Mesothelial cell of epicardium (in vitro differentiated cells): ENCODE measurements at regions not wholly inside any gene's neighbourhood (a gene's known extent, or its start where the extent isn't known, plus 50 kb on each side); places are given as distances from the start of the nearest gene placed in this dataset.

Experiments used
- DNase-seq, 2 experiments: peaks; one replicate each; pipeline ENCODE4 v3.0.0; 2021; ENCODE audit warnings: low spot score in 2 of 2; ENCODE audit not compliant: unreplicated experiment in 2 of 2
- H3K27ac Mint-ChIP-seq: 2 replicates; pipeline ENCODE4 v1.8.0; 2021; ENCODE audit warnings: mixed read lengths
- H3K27me3 Mint-ChIP-seq: 2 replicates; pipeline ENCODE4 v1.8.0; 2021; ENCODE audit warnings: low read depth, mixed read lengths
- H3K36me3 Mint-ChIP-seq: 2 replicates; pipeline ENCODE4 v1.8.0; 2021; ENCODE audit warnings: mixed read lengths
- H3K4me1 Mint-ChIP-seq: 2 replicates; pipeline ENCODE4 v1.8.0; 2021; ENCODE audit warnings: mixed read lengths
- H3K4me3 Mint-ChIP-seq: 2 replicates; pipeline ENCODE4 v1.8.0; 2021; ENCODE audit warnings: mild to moderate bottlenecking, moderate library complexity, mixed read lengths
- H3K9me3 Mint-ChIP-seq: 2 replicates; pipeline ENCODE4 v1.8.0; 2021; ENCODE audit warnings: mixed read lengths
- TF ChIP-seq, protein P1 (sequence below): fragments of 200-600 bp; sonication (generic); IDR thresholded peaks from one replicate; pipeline ENCODE4 v1.5.0; 2021; ENCODE audit warnings: antibody characterized with exemption; ENCODE audit not compliant: unreplicated experiment

DNA sequence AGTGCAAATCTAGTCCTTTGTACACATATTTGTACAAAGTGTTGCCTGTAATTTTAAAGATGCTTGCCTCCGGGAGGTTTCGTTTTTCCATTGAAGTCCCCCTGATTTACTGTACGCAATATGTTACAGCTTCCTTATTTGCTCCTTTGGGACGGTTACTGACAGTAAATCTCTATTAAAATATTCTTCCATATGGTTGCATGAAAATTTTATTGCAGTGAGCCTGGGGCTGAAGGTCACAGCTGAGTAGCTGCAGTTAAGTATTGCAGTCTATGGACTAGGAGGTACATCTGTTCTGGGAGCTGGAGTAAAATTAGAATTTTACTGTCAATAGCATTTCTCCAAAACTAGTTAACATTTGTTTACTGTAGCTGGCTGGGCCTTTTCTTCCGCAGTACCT lies 119.2 kb downstream of the ETAA1 start:
- Mint-ChIP-seq H3K27me3 (no peaks in the 10 kb centered on the region), H3K4me1 (peaks cover 60% of the 10 kb centered on the region), H3K9me3 (peaks cover 5% of the 10 kb centered on the region), H3K4me3 (no peak overlapping the region), H3K36me3 (peaks cover 3% of the 10 kb centered on the region), H3K27ac (no peak overlapping the region)
- TF ChIP-seq, protein P1, sequence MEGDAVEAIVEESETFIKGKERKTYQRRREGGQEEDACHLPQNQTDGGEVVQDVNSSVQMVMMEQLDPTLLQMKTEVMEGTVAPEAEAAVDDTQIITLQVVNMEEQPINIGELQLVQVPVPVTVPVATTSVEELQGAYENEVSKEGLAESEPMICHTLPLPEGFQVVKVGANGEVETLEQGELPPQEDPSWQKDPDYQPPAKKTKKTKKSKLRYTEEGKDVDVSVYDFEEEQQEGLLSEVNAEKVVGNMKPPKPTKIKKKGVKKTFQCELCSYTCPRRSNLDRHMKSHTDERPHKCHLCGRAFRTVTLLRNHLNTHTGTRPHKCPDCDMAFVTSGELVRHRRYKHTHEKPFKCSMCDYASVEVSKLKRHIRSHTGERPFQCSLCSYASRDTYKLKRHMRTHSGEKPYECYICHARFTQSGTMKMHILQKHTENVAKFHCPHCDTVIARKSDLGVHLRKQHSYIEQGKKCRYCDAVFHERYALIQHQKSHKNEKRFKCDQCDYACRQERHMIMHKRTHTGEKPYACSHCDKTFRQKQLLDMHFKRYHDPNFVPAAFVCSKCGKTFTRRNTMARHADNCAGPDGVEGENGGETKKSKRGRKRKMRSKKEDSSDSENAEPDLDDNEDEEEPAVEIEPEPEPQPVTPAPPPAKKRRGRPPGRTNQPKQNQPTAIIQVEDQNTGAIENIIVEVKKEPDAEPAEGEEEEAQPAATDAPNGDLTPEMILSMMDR = no peak
- DNase-seq = no peak

DNA sequence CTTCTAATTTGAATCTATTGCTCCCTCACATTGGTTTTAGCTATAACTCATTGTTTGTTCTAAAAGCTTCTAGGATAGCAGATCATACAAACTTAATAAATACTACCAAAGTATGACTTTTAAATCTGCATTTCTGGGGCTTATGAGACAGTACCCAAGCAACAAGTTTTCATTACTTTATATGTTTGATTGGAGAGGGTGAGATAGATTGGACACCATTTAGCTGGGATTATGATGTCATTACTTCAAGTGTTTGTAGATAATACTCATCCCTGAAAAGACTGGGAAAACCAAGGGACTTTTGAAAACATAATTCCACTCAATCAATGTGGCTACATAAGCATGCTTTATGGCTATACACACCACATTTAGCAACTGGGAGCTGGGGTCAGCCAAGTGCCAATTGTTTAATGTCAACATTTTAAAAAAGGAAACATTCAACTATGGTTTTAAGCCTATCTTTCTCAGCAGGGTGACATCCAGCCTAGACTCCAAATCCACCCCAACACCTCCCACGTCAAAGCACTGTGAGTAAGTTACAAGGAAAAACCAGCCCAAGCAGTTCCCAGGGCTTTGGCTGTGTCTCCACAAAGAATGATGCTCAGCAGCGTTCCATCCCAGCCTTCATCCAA lies 119.9 kb downstream of the ETAA1 start:
- no peak for DNase-seq
- Mint-ChIP-seq H3K36me3 (peaks cover 3% of the 10 kb centered on the region), H3K9me3 (peaks cover 5% of the 10 kb centered on the region), H3K27me3 (no peaks in the 10 kb centered on the region), H3K27ac (peak overlapping the region; percentile 66), H3K4me3 (no peak overlapping the region), H3K4me1 (peaks cover 63% of the 10 kb centered on the region)
- TF ChIP-seq, protein P1 = no peak

DNA sequence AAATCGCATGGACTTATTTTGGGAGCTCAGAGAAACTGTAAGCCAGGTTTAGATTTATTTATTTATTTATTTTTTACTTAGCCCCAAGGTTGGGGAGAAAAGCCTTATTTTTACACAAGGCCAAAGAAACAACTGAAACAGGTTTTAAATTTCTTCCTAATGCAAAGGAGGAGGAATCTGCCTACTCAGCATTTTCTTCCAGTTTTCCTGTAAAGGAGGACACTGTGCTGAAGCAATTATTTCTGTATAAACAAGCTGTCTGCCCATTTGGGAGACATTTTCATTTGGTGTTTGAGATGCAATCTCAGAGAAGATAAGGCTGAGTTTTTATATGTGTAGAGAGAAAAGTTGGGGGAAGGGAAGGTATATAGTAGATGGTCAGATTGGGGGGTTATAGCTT lies 125.0 kb downstream of the ETAA1 start:
- no peak for DNase-seq
- Mint-ChIP-seq H3K4me3 (no peak overlapping the region), H3K27me3 (no peaks in the 10 kb centered on the region), H3K27ac (no peak overlapping the region), H3K4me1 (peaks cover 52% of the 10 kb centered on the region), H3K9me3 (peaks cover 9% of the 10 kb centered on the region), H3K36me3 (peaks cover 3% of the 10 kb centered on the region)
- TF ChIP-seq, protein P1 = no peak

DNA sequence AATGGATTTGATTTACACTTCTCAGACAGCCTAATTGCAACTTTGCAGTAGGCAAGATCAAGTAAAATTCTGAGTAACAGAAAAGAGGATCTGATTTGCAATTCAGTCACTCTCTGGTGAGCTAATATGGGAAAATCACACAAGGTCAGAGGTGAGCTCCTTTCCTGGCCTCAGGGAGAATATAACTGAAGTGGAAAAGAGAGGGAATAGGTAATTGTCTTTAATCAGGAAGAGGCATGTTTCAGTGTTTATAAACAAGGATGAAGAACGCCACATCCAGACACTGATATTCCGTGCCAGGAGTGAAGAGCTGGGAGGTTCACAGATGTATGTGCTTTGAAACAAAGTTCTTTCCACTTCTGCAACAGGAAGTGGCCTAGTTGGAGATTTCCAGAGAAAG lies 127.1 kb downstream of the ETAA1 start:
- Mint-ChIP-seq H3K27me3 (no peaks in the 10 kb centered on the region), H3K9me3 (peaks cover 8% of the 10 kb centered on the region)

DNA sequence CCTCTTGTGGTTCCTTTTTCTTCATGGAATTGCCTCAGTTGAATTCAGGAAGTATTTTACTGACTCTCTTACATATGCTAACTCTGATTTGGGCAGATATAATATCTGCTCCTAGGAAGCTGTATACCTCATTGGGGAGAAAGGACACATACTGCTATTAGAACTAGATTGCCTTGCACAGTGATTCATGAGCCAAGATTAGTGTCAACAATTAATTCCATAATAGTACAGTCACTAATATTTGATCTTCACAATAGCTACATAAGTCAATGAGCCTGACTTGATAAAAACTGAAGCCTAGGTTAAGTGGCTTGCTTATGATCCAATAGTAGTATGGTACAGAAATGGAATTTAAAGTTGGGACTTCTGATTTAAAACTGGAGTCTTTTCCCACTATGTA lies 127.6 kb downstream of the ETAA1 start:
- no peak for DNase-seq
- peaks cover 2% of the 10 kb centered on the region for H3K36me3 Mint-ChIP-seq
- TF ChIP-seq, protein P1 = no peak
- H3K27me3 Mint-ChIP-seq = no peaks in the 10 kb centered on the region
- no peak overlapping the region for H3K27ac Mint-ChIP-seq
- peaks cover 40% of the 10 kb centered on the region for H3K4me1 Mint-ChIP-seq
- H3K9me3 Mint-ChIP-seq = peaks cover 8% of the 10 kb centered on the region
- no peak overlapping the region for H3K4me3 Mint-ChIP-seq

More for the DNA sequence above, 127.1 kb downstream of the ETAA1 start:
- Mint-ChIP-seq H3K4me3 (no peak overlapping the region), H3K36me3 (peaks cover 2% of the 10 kb centered on the region), H3K27ac (no peak overlapping the region), H3K4me1 (peaks cover 40% of the 10 kb centered on the region)
- DNase-seq = no peak
- TF ChIP-seq, protein P1 = no peak

DNA sequence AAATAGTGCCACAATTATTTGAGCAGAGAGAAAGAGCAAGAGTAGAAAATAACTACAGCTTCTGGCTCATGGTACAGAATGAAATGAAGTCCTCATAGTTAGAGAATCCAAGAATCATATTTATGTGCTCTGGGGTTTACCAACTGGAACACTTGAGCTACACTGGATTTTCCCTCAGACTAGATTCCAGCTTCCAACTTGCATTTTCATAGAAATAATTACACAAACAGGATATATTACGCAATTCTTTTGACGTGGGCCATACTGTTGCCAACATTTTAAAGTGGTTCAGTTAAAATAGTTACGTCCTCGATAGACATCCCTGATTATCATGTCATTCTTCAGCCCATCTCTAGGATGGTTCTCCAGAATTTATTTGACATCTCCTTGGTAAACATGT lies 129.2 kb downstream of the ETAA1 start:
- DNase-seq = no peak
- peaks cover 8% of the 10 kb centered on the region for H3K9me3 Mint-ChIP-seq
- H3K36me3 Mint-ChIP-seq = peaks cover 2% of the 10 kb centered on the region
- H3K4me3 Mint-ChIP-seq = no peak overlapping the region
- H3K27ac Mint-ChIP-seq = no peak overlapping the region
- H3K4me1 Mint-ChIP-seq = peaks cover 29% of the 10 kb centered on the region
- TF ChIP-seq, protein P1 = no peak
- H3K27me3 Mint-ChIP-seq = no peaks in the 10 kb centered on the region
